Keratinocyte (primary cell): ENCODE measurements at regions not wholly inside any gene's neighbourhood (a gene's known extent, or its start where the extent isn't known, plus 50 kb on each side); places are given as distances from the start of the nearest gene placed in this dataset.

Source experiments
- DNase-seq: peaks from one replicate; pipeline ENCODE4 v3.0.0-alpha.2; 2011; ENCODE audit warnings: low read depth, missing footprints, low spot score
- FAIRE-seq: peaks from 2 replicates; lab custom pipeline; 2011; peaks lifted over from hg19 to GRCh38; lab: Jason Lieb, UNC
- H2AFZ ChIP-seq: 2 replicates; pipeline ENCODE4 v1.6.0; 2012; ENCODE audit warnings: low read length, control low read depth, inconsistent platforms; ENCODE audit not compliant: control insufficient read depth
- H3K27ac ChIP-seq: 2 replicates; pipeline ENCODE4 v1.5.1; 2011; ENCODE audit warnings: low read length; ENCODE audit not compliant: control insufficient read depth, insufficient read depth
- H3K27me3 ChIP-seq: 3 replicates; pipeline ENCODE4 v1.6.0; 2011; ENCODE audit warnings: low read length; ENCODE audit not compliant: control insufficient read depth, insufficient read depth; ENCODE audit errors: extremely low read depth
- H3K36me3 ChIP-seq, 2 experiments: 2 replicates in 1 of 2; 3 replicates in 1 of 2; pipeline ENCODE4 v1.5.1; 2011; ENCODE audit warnings: low read length in 2 of 2, mild to moderate bottlenecking in 1 of 2; ENCODE audit not compliant: control insufficient read depth in 2 of 2, insufficient read depth in 2 of 2; ENCODE audit errors: extremely low read depth in 1 of 2
- H3K4me1 ChIP-seq: 3 replicates; pipeline ENCODE4 v1.5.1; 2011; ENCODE audit warnings: low read length; ENCODE audit not compliant: control insufficient read depth, insufficient read depth; ENCODE audit errors: extremely low read depth
- H3K4me2 ChIP-seq: 3 replicates; pipeline ENCODE4 v1.6.0; 2011; ENCODE audit warnings: low read depth, low read length; ENCODE audit not compliant: control insufficient read depth, insufficient read depth; ENCODE audit errors: extremely low read depth
- H3K4me3 ChIP-seq, 3 experiments: fragments of 200-600 bp in 1 of 3; sonication (generic) in 1 of 3; 2 replicates in 2 of 3; 3 replicates in 1 of 3; pipeline ENCODE4 v1.5.1; 2011 to 2016; ENCODE audit warnings: low read length in 3 of 3, mild to moderate bottlenecking in 3 of 3, control low read depth in 2 of 3, inconsistent platforms in 1 of 3, low read depth in 1 of 3, mixed read lengths in 1 of 3, mixed run types in 1 of 3, moderate library complexity in 1 of 3; ENCODE audit not compliant: control insufficient read depth in 2 of 3, insufficient read depth in 2 of 3; ENCODE audit errors: extremely low read depth in 1 of 3
- H3K79me2 ChIP-seq: 2 replicates; pipeline ENCODE4 v1.6.0; 2012; ENCODE audit warnings: low read length; ENCODE audit not compliant: control insufficient read depth, insufficient read depth
- H3K9ac ChIP-seq: 3 replicates; pipeline ENCODE4 v1.6.0; 2011; ENCODE audit warnings: low read length; ENCODE audit not compliant: control insufficient read depth, insufficient read depth; ENCODE audit errors: extremely low read depth
- H3K9me1 ChIP-seq: 3 replicates; pipeline ENCODE4 v1.6.0; 2011; ENCODE audit warnings: low read length; ENCODE audit not compliant: control insufficient read depth, insufficient read depth; ENCODE audit errors: extremely low read depth
- H3K9me3 ChIP-seq: 2 replicates; pipeline ENCODE4 v1.5.1; 2012; ENCODE audit warnings: low read depth, low read length; ENCODE audit not compliant: control insufficient read depth
- H4K20me1 ChIP-seq: 3 replicates; pipeline ENCODE4 v1.6.0; 2011; ENCODE audit warnings: low read length; ENCODE audit not compliant: control insufficient read depth, insufficient read depth; ENCODE audit errors: extremely low read depth
- EZH2 ChIP-seq: IDR thresholded peaks from one replicate; pipeline ENCODE4 v1.6.1; 2012; ENCODE audit warnings: inconsistent platforms, mild to moderate bottlenecking, low read length, moderate library complexity
- dilution Hi-C: fragments of 300-500 bp; cut with MboI; formaldehyde crosslinking; loops from one replicate; pipeline ENCODE4 v1.7.0; 2020; ENCODE audit warnings: low sequenced_read_pairs; ENCODE audit not compliant: extremely low pct_ligation_motif_present
- TF ChIP-seq, protein P1 (sequence below), 3 experiments: IDR thresholded peaks in 1 of 3; conservative IDR thresholded peaks in 1 of 3; optimal IDR thresholded peaks in 1 of 3; 2 replicates in 2 of 3; 3 replicates in 1 of 3; pipeline versions ENCODE3 to v1.5.1; 2011; ENCODE audit warnings: low read length in 3 of 3, mild to moderate bottlenecking in 3 of 3, moderate library complexity in 2 of 3, control low read depth in 1 of 3, inconsistent platforms in 1 of 3; ENCODE audit not compliant: insufficient read depth in 2 of 3; ENCODE audit errors: extremely low read depth in 1 of 3

DNA sequence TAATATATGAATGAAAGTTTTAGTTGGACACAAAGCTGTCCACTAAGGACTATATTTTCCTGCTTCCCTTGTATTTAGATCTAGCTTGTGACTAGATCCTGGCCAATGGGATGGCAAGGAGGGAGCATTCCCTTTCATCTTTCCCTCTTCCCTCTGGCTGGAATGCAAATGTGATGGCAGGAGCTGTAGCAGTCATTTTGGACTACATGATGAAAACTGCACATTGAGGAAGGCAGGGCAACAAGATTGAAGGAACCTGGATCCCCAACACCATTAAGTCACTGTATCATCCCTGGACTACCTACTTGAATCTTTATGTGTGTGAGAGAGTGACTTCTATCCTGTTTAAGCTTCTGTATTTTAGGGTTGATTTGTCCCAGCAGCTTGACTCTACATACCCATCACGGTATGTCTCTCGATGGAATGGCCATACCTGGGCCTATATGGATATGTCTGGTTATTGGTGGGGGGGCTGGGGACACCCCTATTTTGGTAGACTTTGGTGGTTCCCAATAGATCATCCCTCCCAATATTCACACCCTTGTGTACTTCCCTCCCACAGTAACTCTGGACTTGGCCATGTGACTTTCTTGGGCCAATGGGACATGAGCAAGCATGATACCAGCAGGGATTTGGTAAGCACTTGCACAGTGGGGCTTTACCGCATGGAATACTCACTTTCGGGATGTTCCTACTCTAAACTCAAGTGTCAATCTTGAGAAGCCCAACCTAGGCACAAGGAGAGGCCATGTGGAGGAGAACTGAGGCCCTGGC lies 128.5 kb downstream of the VEGFA start:
- Histone ChIP-seq H3K4me1 (no peaks in the 10 kb centered on the region), H3K79me2 (no peaks in the 10 kb centered on the region), H3K27me3 (no peaks in the 10 kb centered on the region), H2AFZ (no peak overlapping the region), H3K9me3 (no peaks in the 10 kb centered on the region), H4K20me1 (no peaks in the 10 kb centered on the region), H3K4me2 (no peak overlapping the region), H3K9me1 (no peaks in the 10 kb centered on the region), H3K27ac (no peak overlapping the region), H3K36me3 (no peaks in the 10 kb centered on the region), H3K9ac (no peak overlapping the region), H3K4me3 (no peak overlapping the region)
- DNase-seq (no peak), FAIRE-seq (no peak)
- TF ChIP-seq, protein P1, sequence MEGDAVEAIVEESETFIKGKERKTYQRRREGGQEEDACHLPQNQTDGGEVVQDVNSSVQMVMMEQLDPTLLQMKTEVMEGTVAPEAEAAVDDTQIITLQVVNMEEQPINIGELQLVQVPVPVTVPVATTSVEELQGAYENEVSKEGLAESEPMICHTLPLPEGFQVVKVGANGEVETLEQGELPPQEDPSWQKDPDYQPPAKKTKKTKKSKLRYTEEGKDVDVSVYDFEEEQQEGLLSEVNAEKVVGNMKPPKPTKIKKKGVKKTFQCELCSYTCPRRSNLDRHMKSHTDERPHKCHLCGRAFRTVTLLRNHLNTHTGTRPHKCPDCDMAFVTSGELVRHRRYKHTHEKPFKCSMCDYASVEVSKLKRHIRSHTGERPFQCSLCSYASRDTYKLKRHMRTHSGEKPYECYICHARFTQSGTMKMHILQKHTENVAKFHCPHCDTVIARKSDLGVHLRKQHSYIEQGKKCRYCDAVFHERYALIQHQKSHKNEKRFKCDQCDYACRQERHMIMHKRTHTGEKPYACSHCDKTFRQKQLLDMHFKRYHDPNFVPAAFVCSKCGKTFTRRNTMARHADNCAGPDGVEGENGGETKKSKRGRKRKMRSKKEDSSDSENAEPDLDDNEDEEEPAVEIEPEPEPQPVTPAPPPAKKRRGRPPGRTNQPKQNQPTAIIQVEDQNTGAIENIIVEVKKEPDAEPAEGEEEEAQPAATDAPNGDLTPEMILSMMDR (optimal IDR thresholded peaks at IDR 0.05 in 1 of 3, IDR thresholded peaks at IDR 0.05 in 1 of 3, conservative IDR thresholded peaks at IDR 0.05 in 1 of 3; ENCODE audit: extremely low read depth in 1 of 3, insufficient read depth in 2 of 3, low read length in 3 of 3), result no peak
- no peak for TF ChIP-seq EZH2
- dilution Hi-C loops, result no loop called here

DNA sequence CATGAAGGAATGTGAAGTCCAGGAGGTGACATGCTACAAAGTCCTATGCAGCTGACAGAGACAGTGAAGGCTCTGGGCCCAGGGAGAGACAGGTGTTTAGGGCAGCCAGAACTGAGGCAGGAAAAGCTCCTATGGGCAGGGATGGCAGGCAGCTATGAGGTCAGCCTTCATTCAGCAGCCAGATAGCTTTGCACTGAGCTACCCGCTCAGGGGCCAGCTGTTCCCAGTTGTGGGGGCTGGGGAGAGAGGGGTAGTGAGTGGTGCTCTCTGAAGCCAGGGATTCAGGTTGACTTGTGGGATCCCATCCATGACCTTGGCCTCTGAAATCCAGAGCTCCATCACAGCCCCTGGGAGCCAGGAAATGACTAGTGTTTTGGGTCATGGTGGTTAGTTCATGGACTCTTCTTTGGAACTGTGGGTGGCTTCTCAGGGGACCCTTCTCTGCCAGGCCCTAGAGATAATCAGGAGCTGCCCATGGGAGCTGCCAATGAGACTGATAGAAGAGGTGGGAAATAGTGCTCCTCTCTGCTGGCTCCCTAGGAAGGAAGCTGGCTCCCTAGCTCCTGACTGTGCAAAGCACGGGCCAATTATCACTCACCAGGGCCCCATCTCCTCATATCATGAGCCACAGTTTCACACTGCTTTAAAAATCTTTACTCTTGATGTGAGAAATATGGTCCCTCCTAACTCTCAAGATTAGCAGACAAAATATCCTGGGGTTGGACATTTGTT lies 127.7 kb downstream of the VEGFA start:
- dilution Hi-C loops, result no loop called here
- no peak overlapping the region for H3K27ac ChIP-seq
- H3K9me1 ChIP-seq, result no peaks in the 10 kb centered on the region
- no peak overlapping the region for H3K9ac ChIP-seq
- H3K4me3 ChIP-seq, result no peak overlapping the region
- no peak for DNase-seq
- no peak overlapping the region for H3K4me2 ChIP-seq
- no peaks in the 10 kb centered on the region for H3K36me3 ChIP-seq
- H4K20me1 ChIP-seq, result no peaks in the 10 kb centered on the region
- no peaks in the 10 kb centered on the region for H3K9me3 ChIP-seq
- no peak for FAIRE-seq
- no peaks in the 10 kb centered on the region for H3K27me3 ChIP-seq
- no peaks in the 10 kb centered on the region for H3K79me2 ChIP-seq
- no peak for TF ChIP-seq EZH2
- TF ChIP-seq, protein P1 (optimal IDR thresholded peaks at IDR 0.05 in 1 of 3, IDR thresholded peaks at IDR 0.05 in 1 of 3, conservative IDR thresholded peaks at IDR 0.05 in 1 of 3; ENCODE audit: extremely low read depth in 1 of 3, insufficient read depth in 2 of 3, low read length in 3 of 3), result no peak
- no peaks in the 10 kb centered on the region for H3K4me1 ChIP-seq
- no peak overlapping the region for H2AFZ ChIP-seq
